Thyroid gland (tissue), 4 donors: ENCODE measurements at regions not wholly inside any gene's neighbourhood (a gene's known extent, or its start where the extent isn't known, plus 50 kb on each side); places are given as distances from the start of the nearest gene placed in this dataset.
A peak's percentile ranks its signal among the peaks of the same experiment; 100 is the strongest.
"Not testable (repeated sequence)": the region's sequence is repeated elsewhere in the genome, so short reads cannot be mapped to it uniquely, and the experiment has no call there.

Experiments used
- DNase-seq, 2 donors: peaks; one replicate each; pipeline ENCODE4 v3.0.0-alpha.2; 2019
- H3K27ac ChIP-seq, 3 donors: fragments of 200-600 bp; sonication (generic); 1 replicate in 2 of 3; 2 replicates in 1 of 3; pipeline ENCODE4 v1.5.1; 2016 to 2019; ENCODE audit warnings: mild to moderate bottlenecking in 1 of 3, moderate library complexity in 1 of 3
- H3K27me3 ChIP-seq: fragments of 200-600 bp; sonication (generic); one replicate; pipeline ENCODE4 v1.5.1; 2019
- H3K36me3 ChIP-seq, 2 donors: fragments of 200-600 bp; sonication (generic); one replicate each; pipeline ENCODE4 v1.5.1; 2016 to 2019
- H3K4me1 ChIP-seq, 2 donors: fragments of 200-600 bp; sonication (generic); one replicate each; pipeline ENCODE4 v1.5.1; 2017 to 2019
- H3K4me3 ChIP-seq, 3 donors: fragments of 200-600 bp; sonication (generic); replicated peaks in 1 of 3; 1 replicate in 2 of 3; 2 replicates in 1 of 3; pipeline ENCODE4 v1.5.1; 2016; ENCODE audit warnings: mild to moderate bottlenecking in 1 of 3
- H3K9me3 ChIP-seq: fragments of 200-600 bp; sonication (generic); one replicate; pipeline ENCODE4 v1.5.1; 2017
- CTCF ChIP-seq, 6 experiments: fragments of 200-600 bp in 3 of 6; fragments of 450-650 bp in 3 of 6; sonication (generic) in 3 of 6; IDR thresholded peaks; one replicate each; pipeline ENCODE4 v1.5.1; 2016 to 2019; ENCODE audit warnings: antibody characterized with exemption in 6 of 6, mild to moderate bottlenecking in 2 of 6, inconsistent platforms in 1 of 6, moderate library complexity in 1 of 6
- POLR2A ChIP-seq, 2 donors: fragments of 450-650 bp; IDR thresholded peaks; one replicate each; pipeline ENCODE4 v1.6.1; 2017; ENCODE audit warnings: antibody characterized with exemption in 2 of 2, mild to moderate bottlenecking in 2 of 2, moderate library complexity in 1 of 2
- whole genome bisulfite sequencing, 2 donors: methylation state at CpG; one replicate each; pipeline ENCODE4 v1.1.5; 2017; 5-methylcytosine and 5-hydroxymethylcytosine counted together
- intact Hi-C: fragments of 100-400 bp; cut with DNase I; formaldehyde crosslinking; loops from one replicate; pipeline ENCODE4 v1.15.1; 2023

- Histone ChIP-seq H3K27me3 (no peaks in the 10 kb centered on the region), H3K4me3 (no peak overlapping the region), H3K9me3 (no peaks in the 10 kb centered on the region), H3K27ac (peak overlapping the region; percentile 18 to 84 (median 63)), H3K4me1 (peaks cover 11 to 28% of the 10 kb centered on the region in 2 donors), H3K36me3 (no peaks in the 10 kb centered on the region)
- DNase-seq = peak in 1 of 2 donors; percentile 20
- intact Hi-C loops = no loop called here
- WGBS, 2 donors = 83 to 90% methylated on average over 3 of the region's 3 CpGs
- TF ChIP-seq POLR2A (IDR thresholded peaks at IDR 0.05) (no peak), CTCF (IDR thresholded peaks at IDR 0.05) (no peak)
These were observed 96.9 kb upstream of the FOXQ1 start for GRCh38 chr6:1215023-1215422.

- peak overlapping the region in 2 of 3 donors; percentile 32 to 44 for H3K27ac ChIP-seq
- TF ChIP-seq CTCF (IDR thresholded peaks at IDR 0.05) (no peak), POLR2A (IDR thresholded peaks at IDR 0.05) (no peak)
- peaks cover 11 to 28% of the 10 kb centered on the region in 2 donors for H3K4me1 ChIP-seq
- H3K36me3 ChIP-seq = no peaks in the 10 kb centered on the region
- H3K9me3 ChIP-seq = no peaks in the 10 kb centered on the region
- no peaks in the 10 kb centered on the region for H3K27me3 ChIP-seq
- WGBS, 2 donors = 10 to 20% methylated on average over 2 of the region's 2 CpGs
- peak; percentile 72 to 78 for DNase-seq
- intact Hi-C loops = no loop called here
- H3K4me3 ChIP-seq = no peak overlapping the region
These were observed 99.0 kb upstream of the FOXQ1 start for GRCh38 chr6:1212919-1213318.

GRCh38 chr6:1212138-1212537 lies 99.8 kb upstream of the FOXQ1 start:
- H3K9me3 ChIP-seq, H3K4me3 ChIP-seq, H3K36me3 ChIP-seq, intact Hi-C loops, DNase-seq, H3K27me3 ChIP-seq: not testable (repeated sequence)
- Histone ChIP-seq H3K27ac (peak overlapping the region in 2 of 3 donors; percentile 32 to 44), H3K4me1 (peaks cover 11 to 28% of the 10 kb centered on the region in 2 donors)

GRCh38 chr6:1210631-1211030 lies 101.3 kb upstream of the FOXQ1 start:
- intact Hi-C loops, DNase-seq, H3K4me3 ChIP-seq, H3K36me3 ChIP-seq, H3K9me3 ChIP-seq, H3K27ac ChIP-seq, H3K27me3 ChIP-seq: not testable (repeated sequence)
- 83 to 89% methylated on average over 1 of the region's 1 CpG for WGBS, 2 donors
- peaks cover 3 to 15% of the 10 kb centered on the region in 2 donors for H3K4me1 ChIP-seq

GRCh38 chr6:1208876-1209275 lies 103.0 kb upstream of the FOXQ1 start:
- H3K27me3 ChIP-seq = no peaks in the 10 kb centered on the region
- intact Hi-C loops = no loop called here
- TF ChIP-seq CTCF (IDR thresholded peaks at IDR 0.05) (no peak), POLR2A (IDR thresholded peaks at IDR 0.05) (no peak)
- no peaks in the 10 kb centered on the region for H3K9me3 ChIP-seq
- WGBS, 2 donors = 86 to 91% methylated on average over 2 of the region's 2 CpGs
- H3K36me3 ChIP-seq = no peaks in the 10 kb centered on the region
- H3K27ac ChIP-seq = no peak overlapping the region
- peaks cover 0 to 13% of the 10 kb centered on the region in 2 donors for H3K4me1 ChIP-seq
- no peak for DNase-seq
- no peak overlapping the region for H3K4me3 ChIP-seq

GRCh38 chr6:1203546-1203945 lies 108.4 kb upstream of the FOXQ1 start:
- TF ChIP-seq POLR2A (IDR thresholded peaks at IDR 0.05) (no peak), CTCF (IDR thresholded peaks at IDR 0.05) (no peak)
- peaks cover 0 to 42% of the 10 kb centered on the region in 2 donors for H3K4me1 ChIP-seq
- no peaks in the 10 kb centered on the region for H3K9me3 ChIP-seq
- H3K27me3 ChIP-seq = no peaks in the 10 kb centered on the region
- H3K4me3 ChIP-seq = no peak overlapping the region
- 48 to 54% methylated on average over 5 of the region's 5 CpGs for WGBS, 2 donors
- intact Hi-C loops = no loop called here
- DNase-seq = peak; percentile 24 to 25
- no peaks in the 10 kb centered on the region for H3K36me3 ChIP-seq
- H3K27ac ChIP-seq = no peak overlapping the region
